ENCODE measurements at regions not wholly inside any gene's neighbourhood (a gene's known extent, or its start where the extent isn't known, plus 50 kb on each side); places are given as distances from the start of the nearest gene placed in this dataset.

DNA sequence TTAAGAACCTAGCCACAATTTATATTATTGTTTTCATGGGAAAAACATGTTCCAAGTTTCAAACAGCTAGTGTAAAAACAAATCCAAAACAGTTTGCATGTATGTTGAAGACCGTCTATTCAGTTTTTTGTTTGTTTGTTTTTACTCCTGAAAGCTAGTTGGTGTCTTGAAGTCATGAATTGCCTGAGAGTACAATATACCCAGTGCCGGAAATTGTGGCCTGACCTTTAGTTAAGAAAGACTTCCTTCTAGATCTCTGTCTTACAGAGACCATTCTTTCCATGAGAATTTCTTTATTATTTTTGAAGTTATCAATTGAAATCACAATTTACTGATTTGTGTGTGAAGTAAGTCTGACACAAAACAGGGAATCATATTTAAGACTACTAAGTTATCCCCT is 474.8 kb downstream of the KCNJ2 start:
- Histone ChIP-seq H3K36me3 (ENCODE audit: control insufficient read depth, insufficient read depth, low read length) (no peaks in the 10 kb centered on the region), H3K4me3 (replicated peaks; ENCODE audit: low read depth, low read length) (no peak overlapping the region), H3K27me3 (replicated peaks; ENCODE audit: control insufficient read depth, insufficient read depth, low read length) (no peaks in the 10 kb centered on the region)
- TF ChIP-seq, protein P1, sequence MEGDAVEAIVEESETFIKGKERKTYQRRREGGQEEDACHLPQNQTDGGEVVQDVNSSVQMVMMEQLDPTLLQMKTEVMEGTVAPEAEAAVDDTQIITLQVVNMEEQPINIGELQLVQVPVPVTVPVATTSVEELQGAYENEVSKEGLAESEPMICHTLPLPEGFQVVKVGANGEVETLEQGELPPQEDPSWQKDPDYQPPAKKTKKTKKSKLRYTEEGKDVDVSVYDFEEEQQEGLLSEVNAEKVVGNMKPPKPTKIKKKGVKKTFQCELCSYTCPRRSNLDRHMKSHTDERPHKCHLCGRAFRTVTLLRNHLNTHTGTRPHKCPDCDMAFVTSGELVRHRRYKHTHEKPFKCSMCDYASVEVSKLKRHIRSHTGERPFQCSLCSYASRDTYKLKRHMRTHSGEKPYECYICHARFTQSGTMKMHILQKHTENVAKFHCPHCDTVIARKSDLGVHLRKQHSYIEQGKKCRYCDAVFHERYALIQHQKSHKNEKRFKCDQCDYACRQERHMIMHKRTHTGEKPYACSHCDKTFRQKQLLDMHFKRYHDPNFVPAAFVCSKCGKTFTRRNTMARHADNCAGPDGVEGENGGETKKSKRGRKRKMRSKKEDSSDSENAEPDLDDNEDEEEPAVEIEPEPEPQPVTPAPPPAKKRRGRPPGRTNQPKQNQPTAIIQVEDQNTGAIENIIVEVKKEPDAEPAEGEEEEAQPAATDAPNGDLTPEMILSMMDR (IDR thresholded peaks at IDR 0.05; ENCODE audit: insufficient read depth, low read length, poor library complexity, severe bottlenecking) = no peak
- no peak for DNase-seq (ENCODE audit: extremely low read depth, insufficient read length)

DNA sequence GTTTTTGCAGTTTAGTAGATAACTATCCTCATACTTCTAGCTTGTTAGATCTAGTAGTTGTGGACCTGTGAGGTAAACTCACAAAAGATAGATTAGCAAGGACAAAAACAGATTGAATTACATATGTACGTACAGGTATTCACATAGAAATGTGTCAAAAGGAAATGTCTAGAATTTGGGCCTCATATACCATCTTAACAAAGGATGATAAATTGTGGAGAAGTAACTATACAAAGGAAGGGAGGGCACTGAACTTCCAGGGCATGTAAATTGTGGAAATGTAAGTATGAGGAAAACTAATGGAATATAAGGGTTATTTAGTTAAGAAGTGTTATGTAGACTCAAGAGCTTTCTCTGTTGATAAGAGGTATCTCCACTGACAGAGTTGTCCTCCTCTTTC is 477.3 kb downstream of the KCNJ2 start:
- Histone ChIP-seq H3K36me3 (ENCODE audit: control insufficient read depth, insufficient read depth, low read length) (no peaks in the 10 kb centered on the region), H3K27me3 (replicated peaks; ENCODE audit: control insufficient read depth, insufficient read depth, low read length) (no peaks in the 10 kb centered on the region), H3K4me3 (replicated peaks; ENCODE audit: low read depth, low read length) (no peak overlapping the region)
- TF ChIP-seq, protein P1 (IDR thresholded peaks at IDR 0.05; ENCODE audit: insufficient read depth, low read length, poor library complexity, severe bottlenecking) = no peak
- no peak for DNase-seq (ENCODE audit: extremely low read depth, insufficient read length)

DNA sequence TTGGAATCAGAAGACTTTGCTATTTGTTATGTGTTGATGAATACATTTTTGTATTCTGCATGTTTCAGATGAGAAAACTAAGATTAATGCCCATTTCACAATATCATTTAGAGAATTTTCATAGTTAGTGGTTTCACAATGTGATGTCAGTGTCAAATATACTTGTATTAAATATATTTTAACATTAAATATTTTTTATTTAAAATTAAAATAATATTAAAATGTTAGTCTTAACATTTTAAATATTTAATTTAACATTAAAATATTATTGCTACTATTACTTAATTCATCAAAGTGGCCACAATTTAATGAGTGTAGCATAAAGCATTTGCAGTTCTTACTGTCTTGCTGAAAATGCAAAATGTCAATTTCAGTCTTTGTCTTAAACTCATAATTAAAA is 478.8 kb downstream of the KCNJ2 start:
- Histone ChIP-seq H3K36me3 (ENCODE audit: control insufficient read depth, insufficient read depth, low read length) (no peaks in the 10 kb centered on the region), H3K27me3 (replicated peaks; ENCODE audit: control insufficient read depth, insufficient read depth, low read length) (no peaks in the 10 kb centered on the region), H3K4me3 (replicated peaks; ENCODE audit: low read depth, low read length) (no peak overlapping the region)
- TF ChIP-seq, protein P1 (IDR thresholded peaks at IDR 0.05; ENCODE audit: insufficient read depth, low read length, poor library complexity, severe bottlenecking) = no peak
- no peak for DNase-seq (ENCODE audit: extremely low read depth, insufficient read length)

DNA sequence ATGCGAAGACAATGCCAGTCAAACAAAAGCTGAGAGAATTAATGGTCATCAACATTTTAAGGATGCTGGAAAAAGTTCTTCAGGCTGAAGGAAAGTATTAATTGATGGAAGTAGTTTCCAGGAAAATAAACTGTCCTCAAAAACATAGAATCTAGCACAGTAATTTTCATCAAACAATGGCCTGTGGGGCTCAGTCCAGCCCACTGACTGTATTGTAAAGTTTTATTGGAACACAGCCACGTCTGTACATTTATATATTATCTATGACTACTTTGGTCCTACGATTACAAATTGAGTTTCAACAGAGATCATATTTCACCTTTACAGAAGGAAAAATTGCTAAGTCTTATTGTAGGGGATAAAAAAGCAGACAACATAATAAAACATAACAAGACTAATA is 484.5 kb downstream of the KCNJ2 start:
- Histone ChIP-seq H3K36me3 (ENCODE audit: control insufficient read depth, insufficient read depth, low read length) (no peaks in the 10 kb centered on the region), H3K4me3 (replicated peaks; ENCODE audit: low read depth, low read length) (no peak overlapping the region), H3K27me3 (replicated peaks; ENCODE audit: control insufficient read depth, insufficient read depth, low read length) (no peaks in the 10 kb centered on the region)
- TF ChIP-seq, protein P1 (IDR thresholded peaks at IDR 0.05; ENCODE audit: insufficient read depth, low read length, poor library complexity, severe bottlenecking) = no peak
- DNase-seq (ENCODE audit: extremely low read depth, insufficient read length) = no peak

DNA sequence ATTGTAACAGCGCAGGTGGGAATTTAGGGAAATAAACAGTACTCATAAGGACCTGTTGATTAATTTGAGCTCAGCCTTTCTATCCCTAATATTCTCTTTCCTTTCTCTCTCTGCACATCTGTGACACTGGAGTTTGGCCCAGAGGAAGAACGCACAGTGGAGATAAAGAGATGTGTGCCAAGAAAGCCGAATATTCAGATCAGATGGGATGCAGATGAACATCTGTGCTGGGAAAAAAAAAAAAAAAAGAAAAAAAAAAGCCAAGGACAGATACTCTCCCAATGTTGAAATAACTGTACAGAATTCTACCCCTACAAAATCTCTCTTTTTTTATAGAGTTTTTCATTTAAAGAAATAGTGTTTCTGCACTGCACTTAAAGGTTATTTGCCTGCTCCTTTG is 485.4 kb downstream of the KCNJ2 start:
- Histone ChIP-seq H3K4me3 (replicated peaks; ENCODE audit: low read depth, low read length) (no peak overlapping the region), H3K27me3 (replicated peaks; ENCODE audit: control insufficient read depth, insufficient read depth, low read length) (no peaks in the 10 kb centered on the region), H3K36me3 (ENCODE audit: control insufficient read depth, insufficient read depth, low read length) (no peaks in the 10 kb centered on the region)
- TF ChIP-seq, protein P1 (IDR thresholded peaks at IDR 0.05; ENCODE audit: insufficient read depth, low read length, poor library complexity, severe bottlenecking) = no peak
- DNase-seq (ENCODE audit: extremely low read depth, insufficient read length) = no peak

Measured in GM06990 (cell line).